Neural cell (in vitro differentiated cells): ENCODE measurements at regions not wholly inside any gene's neighbourhood (a gene's known extent, or its start where the extent isn't known, plus 50 kb on each side); places are given as distances from the start of the nearest gene placed in this dataset.

Source experiments
- H2AFZ ChIP-seq: fragments of 200-600, 300-800 bp; sonication (generic), shearing (Covaris generic); 2 replicates; pipeline ENCODE4 v1.6.0; 2014; ENCODE audit warnings: low read depth, mild to moderate bottlenecking, antibody characterized with exemption, low read length, moderate library complexity
- H3F3A ChIP-seq: fragments of 200-600 bp; shearing (Covaris generic); 2 replicates; pipeline ENCODE4 v1.6.1; 2016; ENCODE audit warnings: mild to moderate bottlenecking, moderate library complexity, mixed read lengths, antibody characterized with exemption, low read length; ENCODE audit not compliant: insufficient read depth, poor library complexity, severe bottlenecking
- H3K27ac ChIP-seq: fragments of 200-600, 300-800 bp; sonication (generic), shearing (Covaris generic); 2 replicates; pipeline ENCODE4 v1.5.1; 2014; ENCODE audit warnings: mild to moderate bottlenecking, low read length, moderate library complexity
- H3K27me3 ChIP-seq: fragments of 300-800, 200-600 bp; sonication (generic), shearing (Covaris generic); 2 replicates; pipeline ENCODE4 v1.6.0; 2014; ENCODE audit warnings: mild to moderate bottlenecking, low read depth, low read length, moderate library complexity; ENCODE audit not compliant: insufficient read depth
- H3K36me3 ChIP-seq: fragments of 300-800, 200-600 bp; sonication (generic), shearing (Covaris generic); 2 replicates; pipeline ENCODE4 v1.5.1; 2014; ENCODE audit warnings: mild to moderate bottlenecking, antibody characterized with exemption, low read length, moderate library complexity; ENCODE audit not compliant: insufficient read depth
- H3K4me2 ChIP-seq: fragments of 300-800, 200-600 bp; sonication (generic), shearing (Covaris generic); 2 replicates; pipeline ENCODE4 v1.6.0; 2014; ENCODE audit warnings: mild to moderate bottlenecking, low read length
- H3K4me3 ChIP-seq: fragments of 300-800, 200-600 bp; sonication (generic), shearing (Covaris generic); 2 replicates; pipeline ENCODE4 v1.5.1; 2014; ENCODE audit warnings: mild to moderate bottlenecking, low read length, moderate library complexity
- H3K79me2 ChIP-seq: fragments of 200-600 bp; shearing (Covaris generic); replicated peaks from 2 replicates; pipeline ENCODE4 v1.6.0; 2014; ENCODE audit warnings: mild to moderate bottlenecking, low read length, moderate library complexity; ENCODE audit not compliant: insufficient read depth
- H3K9ac ChIP-seq: fragments of 300-800, 200-600 bp; sonication (generic), shearing (Covaris generic); 2 replicates; pipeline ENCODE4 v1.6.1; 2016; ENCODE audit warnings: mild to moderate bottlenecking, low read length, mixed read lengths
- H3K9me2 ChIP-seq: fragments of 200-600 bp; shearing (Covaris generic); 2 replicates; pipeline ENCODE4 v1.6.1; 2016; ENCODE audit warnings: mild to moderate bottlenecking, low read length, mixed read lengths; ENCODE audit not compliant: insufficient read depth
- H3K9me3 ChIP-seq: fragments of 200-600, 300-800 bp; sonication (generic), shearing (Covaris generic); 2 replicates; pipeline ENCODE4 v1.6.1; 2016; ENCODE audit warnings: mild to moderate bottlenecking, mixed run types, low read length, moderate library complexity, mixed read lengths
- H4K20me1 ChIP-seq: fragments of 200-600 bp; shearing (Covaris generic); 2 replicates; pipeline ENCODE4 v1.6.1; 2016; ENCODE audit warnings: mild to moderate bottlenecking, mixed run types; ENCODE audit not compliant: insufficient read depth
- EP300 ChIP-seq: fragments of 450-650 bp; conservative IDR thresholded peaks from 2 replicates; pipeline ENCODE4 v1.6.1; 2014; ENCODE audit warnings: antibody characterized with exemption, mild to moderate bottlenecking, moderate library complexity; ENCODE audit not compliant: poor library complexity, severe bottlenecking
- EZH2 ChIP-seq: fragments of 200-600, 300-800 bp; shearing (Covaris generic), sonication (generic); IDR thresholded peaks from 2 replicates; pipeline ENCODE4 v1.6.1; 2014; ENCODE audit warnings: antibody characterized with exemption, low read length, borderline replicate concordance, mild to moderate bottlenecking; ENCODE audit not compliant: insufficient read depth, poor library complexity, severe bottlenecking
- MXI1 ChIP-seq: fragments of 450-650 bp; conservative IDR thresholded peaks from 2 replicates; pipeline ENCODE4 v1.6.1; 2014; ENCODE audit warnings: antibody characterized with exemption, mild to moderate bottlenecking; ENCODE audit not compliant: poor library complexity, severe bottlenecking
- POLR2AphosphoS5 ChIP-seq: IDR thresholded peaks from 2 replicates; pipeline ENCODE4 v1.6.1; 2012
- RAD21 ChIP-seq: fragments of 450-650 bp; conservative IDR thresholded peaks from 2 replicates; pipeline ENCODE4 v1.6.1; 2014; ENCODE audit warnings: antibody characterized with exemption, mild to moderate bottlenecking, moderate library complexity
- SMC3 ChIP-seq: fragments of 450-650 bp; conservative IDR thresholded peaks from 2 replicates; pipeline ENCODE4 v1.6.1; 2014; ENCODE audit warnings: antibody characterized with exemption, mild to moderate bottlenecking, moderate library complexity; ENCODE audit not compliant: poor library complexity
- TAF1 ChIP-seq: IDR thresholded peaks from 2 replicates; pipeline ENCODE4 v1.6.1; 2012; ENCODE audit warnings: low read depth
- TF ChIP-seq, protein P1 (sequence below): IDR thresholded peaks from 2 replicates; pipeline ENCODE4 v1.6.1; 2012; ENCODE audit warnings: borderline replicate concordance
- TF ChIP-seq, protein P2 (sequence below): fragments of 450-650 bp; IDR thresholded peaks from 2 replicates; pipeline ENCODE4 v1.5.1; 2014; ENCODE audit warnings: antibody characterized with exemption, mild to moderate bottlenecking, moderate library complexity; ENCODE audit not compliant: poor library complexity, severe bottlenecking

- Histone ChIP-seq H3K27ac (no peak overlapping the region), H3F3A (no peaks in the 10 kb centered on the region), H3K79me2 (no peaks in the 10 kb centered on the region), H3K4me2 (no peak overlapping the region), H3K4me3 (no peak overlapping the region), H3K36me3 (no peaks in the 10 kb centered on the region), H3K9ac (no peak overlapping the region), H3K9me3 (no peaks in the 10 kb centered on the region), H2AFZ (no peak overlapping the region), H3K9me2 (no peaks in the 10 kb centered on the region), H3K27me3 (no peaks in the 10 kb centered on the region), H4K20me1 (no peaks in the 10 kb centered on the region)
- no peak for TF ChIP-seq POLR2AphosphoS5
- TF ChIP-seq EP300: no peak
- TF ChIP-seq MXI1: no peak
- no peak for TF ChIP-seq EZH2
- TF ChIP-seq RAD21: no peak
- no peak for TF ChIP-seq SMC3
- TF ChIP-seq, protein P1, sequence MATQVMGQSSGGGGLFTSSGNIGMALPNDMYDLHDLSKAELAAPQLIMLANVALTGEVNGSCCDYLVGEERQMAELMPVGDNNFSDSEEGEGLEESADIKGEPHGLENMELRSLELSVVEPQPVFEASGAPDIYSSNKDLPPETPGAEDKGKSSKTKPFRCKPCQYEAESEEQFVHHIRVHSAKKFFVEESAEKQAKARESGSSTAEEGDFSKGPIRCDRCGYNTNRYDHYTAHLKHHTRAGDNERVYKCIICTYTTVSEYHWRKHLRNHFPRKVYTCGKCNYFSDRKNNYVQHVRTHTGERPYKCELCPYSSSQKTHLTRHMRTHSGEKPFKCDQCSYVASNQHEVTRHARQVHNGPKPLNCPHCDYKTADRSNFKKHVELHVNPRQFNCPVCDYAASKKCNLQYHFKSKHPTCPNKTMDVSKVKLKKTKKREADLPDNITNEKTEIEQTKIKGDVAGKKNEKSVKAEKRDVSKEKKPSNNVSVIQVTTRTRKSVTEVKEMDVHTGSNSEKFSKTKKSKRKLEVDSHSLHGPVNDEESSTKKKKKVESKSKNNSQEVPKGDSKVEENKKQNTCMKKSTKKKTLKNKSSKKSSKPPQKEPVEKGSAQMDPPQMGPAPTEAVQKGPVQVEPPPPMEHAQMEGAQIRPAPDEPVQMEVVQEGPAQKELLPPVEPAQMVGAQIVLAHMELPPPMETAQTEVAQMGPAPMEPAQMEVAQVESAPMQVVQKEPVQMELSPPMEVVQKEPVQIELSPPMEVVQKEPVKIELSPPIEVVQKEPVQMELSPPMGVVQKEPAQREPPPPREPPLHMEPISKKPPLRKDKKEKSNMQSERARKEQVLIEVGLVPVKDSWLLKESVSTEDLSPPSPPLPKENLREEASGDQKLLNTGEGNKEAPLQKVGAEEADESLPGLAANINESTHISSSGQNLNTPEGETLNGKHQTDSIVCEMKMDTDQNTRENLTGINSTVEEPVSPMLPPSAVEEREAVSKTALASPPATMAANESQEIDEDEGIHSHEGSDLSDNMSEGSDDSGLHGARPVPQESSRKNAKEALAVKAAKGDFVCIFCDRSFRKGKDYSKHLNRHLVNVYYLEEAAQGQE: no peak
- no peak for TF ChIP-seq TAF1
- TF ChIP-seq, protein P2, sequence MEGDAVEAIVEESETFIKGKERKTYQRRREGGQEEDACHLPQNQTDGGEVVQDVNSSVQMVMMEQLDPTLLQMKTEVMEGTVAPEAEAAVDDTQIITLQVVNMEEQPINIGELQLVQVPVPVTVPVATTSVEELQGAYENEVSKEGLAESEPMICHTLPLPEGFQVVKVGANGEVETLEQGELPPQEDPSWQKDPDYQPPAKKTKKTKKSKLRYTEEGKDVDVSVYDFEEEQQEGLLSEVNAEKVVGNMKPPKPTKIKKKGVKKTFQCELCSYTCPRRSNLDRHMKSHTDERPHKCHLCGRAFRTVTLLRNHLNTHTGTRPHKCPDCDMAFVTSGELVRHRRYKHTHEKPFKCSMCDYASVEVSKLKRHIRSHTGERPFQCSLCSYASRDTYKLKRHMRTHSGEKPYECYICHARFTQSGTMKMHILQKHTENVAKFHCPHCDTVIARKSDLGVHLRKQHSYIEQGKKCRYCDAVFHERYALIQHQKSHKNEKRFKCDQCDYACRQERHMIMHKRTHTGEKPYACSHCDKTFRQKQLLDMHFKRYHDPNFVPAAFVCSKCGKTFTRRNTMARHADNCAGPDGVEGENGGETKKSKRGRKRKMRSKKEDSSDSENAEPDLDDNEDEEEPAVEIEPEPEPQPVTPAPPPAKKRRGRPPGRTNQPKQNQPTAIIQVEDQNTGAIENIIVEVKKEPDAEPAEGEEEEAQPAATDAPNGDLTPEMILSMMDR: no peak
Observed at GRCh38 chr16:52748741-52749140, 201.8 kb upstream of the TOX3 start.

DNA sequence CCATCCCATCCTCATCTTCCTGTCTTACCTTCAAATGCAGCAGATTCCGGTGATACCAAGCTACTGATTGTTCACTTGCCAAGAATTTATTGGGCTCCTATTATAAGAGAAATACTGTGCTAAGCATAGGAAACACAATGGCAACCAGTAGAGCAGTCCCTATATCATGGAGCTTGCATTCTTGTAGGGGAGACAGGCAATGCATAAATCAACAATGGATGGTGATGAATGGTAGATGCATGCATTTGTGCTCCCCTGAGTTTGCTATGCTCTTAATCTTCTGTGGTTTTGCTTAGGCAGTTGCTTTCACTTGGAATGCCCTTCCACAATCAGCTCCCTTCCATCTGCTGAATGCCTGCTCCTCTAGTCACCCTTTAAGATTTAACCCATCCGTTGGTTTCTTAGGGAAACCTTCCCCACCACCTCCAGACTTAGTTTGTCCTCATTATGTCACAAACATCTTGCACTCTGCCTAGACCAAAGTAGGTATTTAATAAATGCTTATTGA is 200.2 kb upstream of the TOX3 start:
- Histone ChIP-seq H3K27ac (no peak overlapping the region), H3K9me2 (no peaks in the 10 kb centered on the region), H2AFZ (no peak overlapping the region), H3K4me2 (no peak overlapping the region), H3K4me3 (no peak overlapping the region), H4K20me1 (no peaks in the 10 kb centered on the region), H3K79me2 (no peaks in the 10 kb centered on the region), H3K36me3 (no peaks in the 10 kb centered on the region), H3K27me3 (no peaks in the 10 kb centered on the region), H3F3A (no peaks in the 10 kb centered on the region), H3K9ac (no peak overlapping the region), H3K9me3 (no peaks in the 10 kb centered on the region)
- TF ChIP-seq SMC3 (no peak), RAD21 (no peak), POLR2AphosphoS5 (no peak), MXI1 (no peak), EP300 (no peak), TAF1 (no peak), EZH2 (no peak)
- TF ChIP-seq, protein P2: no peak
- TF ChIP-seq, protein P1: no peak
